Muscle of leg (tissue), 3 donors: ENCODE measurements at regions not wholly inside any gene's neighbourhood (a gene's known extent, or its start where the extent isn't known, plus 50 kb on each side); places are given as distances from the start of the nearest gene placed in this dataset.
"Not testable (repeated sequence)": the region's sequence is repeated elsewhere in the genome, so short reads cannot be mapped to it uniquely, and the experiment has no call there.

Experiments
- DNase-seq: peaks from one replicate; pipeline ENCODE4 v3.0.0; 2013
- H3K27ac ChIP-seq: one replicate; pipeline ENCODE4 v1.5.1; 2013; ENCODE audit warnings: mild to moderate bottlenecking, low read length, control low read depth
- H3K27me3 ChIP-seq: one replicate; pipeline ENCODE4 v1.6.1; 2013; ENCODE audit warnings: low read length; ENCODE audit not compliant: control insufficient read depth, insufficient read depth
- H3K36me3 ChIP-seq: one replicate; pipeline ENCODE4 v1.6.1; 2013; ENCODE audit warnings: low read length; ENCODE audit not compliant: control insufficient read depth, insufficient read depth
- H3K4me1 ChIP-seq: one replicate; pipeline ENCODE4 v1.6.1; 2013; ENCODE audit warnings: low read length; ENCODE audit not compliant: control insufficient read depth, insufficient read depth
- H3K4me3 ChIP-seq: one replicate; pipeline ENCODE4 v1.5.1; 2013; ENCODE audit warnings: low read length, control low read depth
- H3K9me3 ChIP-seq: replicated peaks from 2 replicates; pipeline ENCODE4 v1.6.1; 2013; ENCODE audit warnings: low read depth, low read length; ENCODE audit not compliant: control insufficient read depth
- WGBS: methylation state at CpG from one replicate; pipeline ENCODE4 v1.1.5; 2013; ENCODE audit warnings: missing lambda C conversion rate; ENCODE audit not compliant: insufficient coverage; 5-methylcytosine and 5-hydroxymethylcytosine counted together

DNA sequence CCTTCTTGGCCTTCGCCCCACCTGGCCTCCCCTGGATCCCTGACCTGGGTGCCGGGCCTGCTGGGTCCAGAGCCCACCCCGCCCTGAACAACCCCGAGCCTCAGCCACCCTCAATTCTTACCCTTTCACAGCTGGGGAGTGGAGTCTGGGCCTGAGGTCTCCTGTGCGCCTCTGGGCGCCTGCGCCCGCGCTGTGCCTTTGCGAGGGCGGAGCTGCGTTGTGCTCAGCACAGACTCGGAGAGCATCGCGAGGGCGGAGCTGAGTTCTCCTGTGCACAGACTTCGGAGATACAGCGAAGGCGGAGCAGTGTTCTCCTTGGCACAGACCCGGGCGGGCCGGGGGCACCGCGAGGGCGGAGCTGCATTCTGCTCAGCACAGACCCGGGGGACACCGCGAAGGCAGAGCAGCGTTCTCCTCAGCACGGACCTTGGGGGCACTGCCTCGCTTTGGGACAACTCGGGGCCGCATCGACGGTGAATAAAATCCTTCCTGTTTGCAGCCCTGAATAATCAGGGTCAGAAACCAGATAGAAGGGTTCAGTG lies 547.2 kb downstream of the FAM72C start:
- H3K36me3 ChIP-seq, H3K27me3 ChIP-seq, H3K27ac ChIP-seq, H3K9me3 ChIP-seq, H3K4me3 ChIP-seq, DNase-seq, H3K4me1 ChIP-seq: not testable (repeated sequence)
- no CpG with 5 or more reads among the region's 35 CpGs for WGBS

DNA sequence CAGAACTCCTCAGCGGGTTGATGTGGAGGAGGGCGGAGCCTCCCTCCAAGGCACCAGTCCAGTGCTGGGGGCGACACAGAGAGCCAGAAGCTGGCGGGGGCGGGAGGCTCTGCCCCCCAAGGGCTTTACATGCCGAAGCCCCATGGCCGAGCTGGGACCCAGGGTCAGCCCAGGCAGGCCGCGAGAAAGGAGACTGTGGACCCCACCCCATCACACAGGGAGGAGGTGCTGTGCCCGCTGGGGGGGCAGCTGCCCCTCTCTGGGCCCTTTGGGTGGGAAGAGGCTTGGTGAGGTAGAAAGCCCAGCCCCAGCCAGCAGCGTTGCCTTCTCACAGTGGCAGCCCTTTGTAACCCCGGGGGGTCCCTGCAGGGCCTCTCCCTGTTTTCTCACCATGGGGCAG lies 548.0 kb downstream of the FAM72C start:
- DNase-seq, H3K36me3 ChIP-seq, H3K27ac ChIP-seq, H3K27me3 ChIP-seq, H3K9me3 ChIP-seq, H3K4me1 ChIP-seq: not testable (repeated sequence)
- H3K4me3 ChIP-seq, result peak overlapping the region; percentile 33
- no CpG with 5 or more reads among the region's 12 CpGs for WGBS

DNA sequence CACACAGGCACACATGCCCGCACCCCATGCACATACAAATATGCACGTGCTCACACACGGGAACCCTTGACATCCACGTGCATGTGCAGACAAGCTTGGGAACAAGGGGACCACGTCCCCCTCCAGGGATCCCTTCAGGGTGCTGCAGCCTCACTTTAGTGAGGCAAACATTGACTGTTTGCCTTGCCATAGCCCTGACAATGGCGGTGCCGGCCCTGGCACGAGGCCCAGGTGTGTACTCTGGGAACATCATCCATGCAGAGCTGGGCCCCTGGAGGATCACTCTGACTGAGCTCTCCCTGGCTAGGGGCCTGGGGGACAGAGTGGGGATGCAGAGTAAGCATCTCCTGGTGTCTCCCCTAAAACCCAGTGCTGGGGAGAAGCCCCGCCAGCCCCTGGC lies 550.5 kb downstream of the FAM72C start:
- not testable (repeated sequence) for H3K4me3 ChIP-seq, H3K36me3 ChIP-seq, DNase-seq, H3K27me3 ChIP-seq, H3K9me3 ChIP-seq, H3K27ac ChIP-seq, H3K4me1 ChIP-seq
- no CpG with 5 or more reads among the region's 9 CpGs for WGBS
